ACHN (cell line): ENCODE measurements at regions not wholly inside any gene's neighbourhood (a gene's known extent, or its start where the extent isn't known, plus 50 kb on each side); places are given as distances from the start of the nearest gene placed in this dataset.
"Not testable (repeated sequence)": the region's sequence is repeated elsewhere in the genome, so short reads cannot be mapped to it uniquely, and the experiment has no call there.

ENCODE experiments used
- DNase-seq: peaks from one replicate; pipeline ENCODE4 v3.0.0-alpha.2; 2015
- in situ Hi-C: cut with HindIII; loops from 2 replicates; pipeline ENCODE4 v1.10.0; 2017; ENCODE audit warnings: low sequenced_read_pairs, low pct_ligation_motif_present, low pct_unique_long_range_greater_than_20kb

DNA sequence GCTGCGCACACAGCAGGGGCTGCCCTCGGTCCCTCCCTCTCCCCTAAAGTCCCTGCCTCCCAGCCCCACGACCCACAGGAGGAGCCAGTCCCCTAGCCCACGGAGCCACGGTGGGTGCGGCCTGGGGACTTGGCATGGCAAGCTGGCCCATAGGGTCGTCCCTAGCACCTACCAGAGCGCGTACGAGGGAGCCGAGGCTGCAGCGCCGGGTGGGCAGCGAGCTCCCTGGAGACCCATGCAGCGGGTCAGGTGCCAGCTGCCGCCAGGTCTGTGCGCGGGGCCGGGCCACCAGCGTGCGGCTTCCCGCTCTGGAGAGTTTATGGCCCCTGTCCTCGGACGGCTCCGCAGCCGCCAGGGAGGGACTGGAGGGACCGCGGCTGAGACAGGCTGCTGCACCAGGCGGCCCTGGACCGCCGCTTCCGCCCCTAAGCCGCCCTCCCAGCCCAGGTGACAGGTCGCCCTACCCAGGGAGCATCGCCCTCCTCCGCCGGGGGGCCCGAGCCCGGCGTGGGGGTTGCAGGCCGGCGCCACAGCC is 273.6 kb downstream of the CCDC74A start:
- no peak for DNase-seq

DNA sequence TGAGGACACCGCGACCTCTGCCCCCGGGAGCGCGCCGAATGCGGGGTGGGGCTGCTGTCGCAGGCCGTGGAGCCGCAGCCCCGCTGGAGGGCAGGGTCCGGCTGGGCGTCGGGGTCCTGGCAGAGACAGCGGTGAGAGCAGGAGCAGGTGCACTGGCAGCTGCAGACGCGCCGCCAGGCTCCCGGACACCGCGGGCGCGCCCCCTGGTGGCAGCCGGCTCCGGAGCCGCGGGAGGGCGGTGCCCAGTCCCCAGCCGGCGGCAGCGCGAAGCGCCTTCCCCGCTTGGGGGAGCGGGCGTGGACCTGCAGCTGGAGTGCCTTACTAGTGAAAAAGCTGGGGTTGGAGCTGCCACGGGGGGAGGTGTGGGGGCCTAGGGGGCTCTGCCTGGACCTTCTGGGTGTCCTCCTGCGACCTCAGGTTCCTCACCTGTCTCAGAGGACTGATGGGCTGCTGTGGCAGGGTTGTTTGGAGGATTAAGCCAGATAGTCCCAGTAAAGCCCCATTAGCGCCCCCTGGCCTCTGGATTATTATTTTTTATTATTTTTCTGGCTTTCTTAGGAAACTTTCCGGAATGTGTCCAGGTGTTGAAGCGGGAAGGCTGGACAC is 274.2 kb downstream of the CCDC74A start:
- in situ Hi-C loops = not testable (repeated sequence)
- DNase-seq = peak; percentile 75

More for the DNA sequence above, 273.6 kb downstream of the CCDC74A start:
- in situ Hi-C loops = no loop called here

DNA sequence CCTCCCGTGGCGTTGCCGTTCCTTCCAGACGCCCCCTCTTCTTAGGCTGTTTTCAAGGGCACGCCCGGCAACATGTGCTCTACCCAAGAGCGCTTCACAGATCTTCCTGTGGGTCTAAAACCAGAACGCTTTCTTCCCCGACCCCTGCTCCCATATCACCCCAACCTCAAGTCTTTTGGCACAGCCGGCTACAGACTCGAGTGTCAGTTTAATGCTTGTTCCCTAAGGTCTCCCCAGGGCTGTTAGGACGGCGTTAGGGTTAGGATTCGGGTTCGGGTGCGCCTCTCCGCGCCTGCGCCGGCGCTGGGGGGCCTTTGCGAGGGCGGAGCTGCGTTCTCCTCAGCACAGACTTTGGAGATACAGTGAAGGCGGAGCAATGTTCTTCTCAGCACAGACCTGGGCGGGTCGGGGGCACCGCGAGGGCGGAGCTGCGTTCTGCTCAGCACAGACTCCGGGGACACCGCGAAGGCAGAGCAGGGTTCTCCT is 274.7 kb downstream of the CCDC74A start:
- peak; percentile 80 for DNase-seq
- in situ Hi-C loops = not testable (repeated sequence)

DNA sequence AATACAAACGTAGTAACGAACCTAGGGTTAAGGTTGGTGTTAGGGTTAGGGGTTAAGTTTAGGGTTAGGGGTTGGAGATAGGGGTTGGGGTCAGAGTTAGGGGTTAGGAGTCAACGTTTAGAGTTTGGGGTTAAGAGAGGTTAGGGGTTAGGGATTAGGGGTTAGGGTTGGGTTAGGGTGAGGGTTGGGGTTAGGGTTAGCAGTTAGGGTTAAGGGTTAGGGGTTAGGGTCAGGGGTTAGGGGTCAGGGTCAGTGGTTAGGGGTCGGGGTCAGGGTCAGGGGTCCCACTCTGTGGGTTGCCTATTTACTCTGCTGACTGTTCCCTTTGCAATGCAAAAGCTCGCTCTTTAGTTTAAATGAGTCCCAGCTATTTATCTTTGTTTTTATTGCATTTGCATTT is 275.5 kb downstream of the CCDC74A start:
- DNase-seq, in situ Hi-C loops: not testable (repeated sequence)

DNA sequence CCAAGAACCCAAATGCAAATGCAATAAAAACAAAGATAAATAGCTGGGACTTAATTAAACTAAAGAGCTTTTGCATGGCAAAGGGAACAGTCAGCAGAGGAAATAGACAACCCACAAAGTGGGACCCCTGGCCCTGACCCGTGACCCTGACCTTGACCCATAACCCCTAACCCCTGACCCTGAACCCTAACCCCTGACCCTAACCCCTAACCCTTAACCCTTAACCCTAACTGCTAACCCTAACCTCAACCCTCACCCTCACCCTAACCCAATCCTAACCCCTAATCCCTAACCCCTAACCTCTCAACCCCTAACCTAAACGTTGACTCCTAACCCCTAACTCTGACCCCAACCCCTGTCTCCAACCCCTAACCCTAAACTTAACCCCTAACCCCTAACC is 284.9 kb downstream of the CCDC74A start:
- in situ Hi-C loops, DNase-seq: not testable (repeated sequence)

DNA sequence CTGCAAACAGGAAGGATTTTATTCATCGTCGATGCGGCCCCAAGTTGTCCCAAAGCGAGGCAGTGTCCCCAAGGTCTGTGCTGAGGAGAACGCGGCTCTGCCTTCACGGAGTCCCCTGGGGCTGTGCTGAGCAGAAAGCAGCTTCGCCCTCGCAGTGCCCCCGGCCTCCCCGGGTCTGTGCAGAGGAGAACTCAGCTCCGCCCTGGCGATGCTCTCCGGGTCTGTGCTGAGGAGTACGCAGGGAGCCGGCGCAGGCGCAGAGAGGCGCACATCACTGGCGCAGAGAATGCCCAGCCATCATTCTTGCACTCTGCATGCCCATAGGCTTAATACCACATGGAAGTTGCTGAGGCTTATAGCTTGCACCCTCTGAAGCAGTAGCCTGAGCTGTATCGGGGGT is 285.7 kb downstream of the CCDC74A start:
- in situ Hi-C loops, DNase-seq: not testable (repeated sequence)

DNA sequence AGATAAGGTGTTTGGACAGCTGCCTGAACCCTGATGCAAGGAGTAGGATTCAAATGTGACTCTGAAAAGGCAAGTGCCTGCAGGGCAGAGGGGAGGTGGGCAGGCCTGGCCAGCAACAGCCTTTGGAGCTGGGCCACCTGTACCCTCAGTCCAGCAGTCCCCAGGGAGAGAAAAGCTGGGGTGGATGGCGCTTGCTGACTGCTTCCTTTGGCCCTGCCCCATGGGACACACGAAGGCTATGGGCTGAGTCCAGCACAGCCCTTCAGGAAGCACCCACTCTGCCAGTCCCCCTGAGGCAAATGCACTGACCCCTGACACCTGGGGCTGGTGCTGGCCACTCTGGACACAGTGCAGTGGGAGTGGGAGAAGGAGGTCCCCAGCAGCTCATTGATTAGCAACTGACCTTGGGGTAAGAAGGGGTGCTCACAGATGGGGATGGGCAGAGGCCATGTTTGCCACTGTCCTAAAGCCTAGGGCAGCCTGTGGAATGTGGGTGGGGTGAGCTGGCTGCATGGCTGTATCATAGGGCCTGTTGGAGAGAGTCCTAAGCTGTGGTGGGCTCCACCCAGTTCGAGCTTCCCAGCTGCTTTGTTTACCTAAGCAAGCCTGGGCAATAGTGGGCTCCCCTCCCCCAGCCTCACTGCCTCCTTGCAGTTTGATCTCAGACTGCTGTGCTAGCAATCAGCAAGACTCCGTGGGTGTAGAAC is 290.7 kb downstream of the CCDC74A start:
- in situ Hi-C loops, DNase-seq: not testable (repeated sequence)

DNA sequence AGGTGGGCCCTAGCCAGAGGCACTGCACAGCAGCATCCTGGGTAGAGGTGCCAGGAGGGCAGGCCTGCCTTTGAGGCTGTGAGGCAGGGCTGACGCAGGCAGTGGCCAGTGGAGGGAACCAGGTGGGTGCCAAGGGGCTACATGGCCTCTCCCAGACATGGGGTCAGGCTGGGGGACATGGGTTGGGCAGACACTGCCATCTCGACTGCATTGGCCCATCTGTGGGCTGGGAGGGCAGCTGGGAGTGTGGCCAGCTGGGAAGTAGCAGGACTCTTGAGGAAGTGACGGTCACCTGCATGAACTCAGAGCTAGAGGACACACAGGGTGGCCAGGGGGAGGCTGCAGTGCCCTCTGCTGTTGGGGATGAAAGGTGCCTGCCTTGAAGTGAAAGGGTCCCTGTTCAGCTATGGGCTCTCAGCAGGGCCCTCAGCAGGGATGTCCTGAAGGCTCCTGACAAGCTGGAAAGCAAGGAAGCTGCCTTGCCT is 294.6 kb downstream of the CCDC74A start:
- in situ Hi-C loops = not testable (repeated sequence)

DNA sequence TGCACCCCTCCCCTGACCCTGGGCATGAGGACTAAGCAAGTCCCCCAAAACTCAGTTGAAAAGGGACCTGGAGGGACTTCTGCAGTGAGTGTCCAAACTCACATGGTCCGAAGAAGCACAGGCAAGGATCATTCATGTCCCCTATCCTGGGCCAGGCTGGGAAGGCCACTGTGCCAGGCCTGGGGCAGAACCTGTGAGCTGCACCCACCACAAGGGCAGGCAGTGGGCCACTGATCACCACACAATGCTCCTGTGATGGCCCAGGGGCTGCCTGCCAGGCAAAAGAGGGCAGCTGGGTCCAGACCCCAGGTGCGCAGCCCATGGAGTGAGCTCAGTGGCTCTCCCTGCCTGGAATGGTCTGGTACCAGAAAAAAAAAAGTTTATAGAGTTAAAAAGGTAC is 295.4 kb downstream of the CCDC74A start:
- DNase-seq, in situ Hi-C loops: not testable (repeated sequence)

More for the DNA sequence above, 294.6 kb downstream of the CCDC74A start:
- peak; percentile 4 for DNase-seq

DNA sequence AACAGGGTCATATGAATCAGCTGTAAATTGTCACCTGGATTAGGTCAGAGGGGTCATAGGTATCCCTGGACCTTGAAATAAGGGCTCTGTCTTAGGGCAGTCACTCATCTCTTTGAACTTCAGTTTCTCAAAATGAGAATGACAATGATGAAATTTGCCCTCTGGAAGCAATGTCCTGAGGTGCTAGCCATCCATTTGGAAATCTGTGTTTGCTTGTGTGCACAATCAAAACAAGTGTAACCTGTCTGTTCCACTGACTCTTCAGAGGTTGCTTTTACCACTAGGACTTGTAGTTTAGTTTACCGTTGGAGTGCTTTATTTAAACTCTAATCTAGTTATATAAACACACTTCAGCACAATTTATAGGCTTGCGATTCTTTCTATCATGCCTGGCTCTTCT is 297.3 kb downstream of the CCDC74A start:
- DNase-seq, in situ Hi-C loops: not testable (repeated sequence)

DNA sequence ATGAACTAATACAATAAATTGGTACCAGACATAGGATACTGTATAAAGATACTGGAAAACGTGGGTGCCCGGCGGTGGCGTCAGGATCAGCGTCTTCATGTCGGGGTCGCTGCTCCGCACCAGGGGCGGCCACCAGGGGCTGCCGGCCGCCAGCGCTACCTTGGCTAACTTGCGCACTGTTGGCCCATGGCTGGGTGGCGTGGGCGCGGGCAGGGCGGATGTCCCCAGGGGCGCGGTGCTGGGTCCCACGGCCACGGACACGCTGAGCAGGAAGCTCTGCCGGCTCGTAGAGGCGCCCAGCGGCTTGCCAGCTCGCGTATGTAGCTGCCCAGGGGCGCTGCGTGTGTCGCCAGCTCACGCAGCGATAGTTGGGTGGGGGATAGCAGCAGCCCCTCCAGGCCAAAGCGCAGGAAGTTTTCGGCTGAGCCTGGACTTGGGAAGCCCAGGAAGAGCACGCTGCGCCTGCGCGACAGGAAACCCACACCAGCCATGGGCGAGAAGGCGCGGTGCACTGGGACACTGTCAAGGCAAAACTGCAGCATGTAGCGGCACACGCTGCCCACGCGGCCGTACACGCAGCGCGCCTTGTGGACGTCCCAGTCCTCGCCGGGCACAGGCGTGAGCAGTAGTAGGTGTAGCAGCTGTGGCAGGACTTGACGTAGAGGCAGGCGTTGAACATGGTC is 299.9 kb downstream of the CCDC74A start:
- in situ Hi-C loops = no loop called here
- DNase-seq = no peak

DNA sequence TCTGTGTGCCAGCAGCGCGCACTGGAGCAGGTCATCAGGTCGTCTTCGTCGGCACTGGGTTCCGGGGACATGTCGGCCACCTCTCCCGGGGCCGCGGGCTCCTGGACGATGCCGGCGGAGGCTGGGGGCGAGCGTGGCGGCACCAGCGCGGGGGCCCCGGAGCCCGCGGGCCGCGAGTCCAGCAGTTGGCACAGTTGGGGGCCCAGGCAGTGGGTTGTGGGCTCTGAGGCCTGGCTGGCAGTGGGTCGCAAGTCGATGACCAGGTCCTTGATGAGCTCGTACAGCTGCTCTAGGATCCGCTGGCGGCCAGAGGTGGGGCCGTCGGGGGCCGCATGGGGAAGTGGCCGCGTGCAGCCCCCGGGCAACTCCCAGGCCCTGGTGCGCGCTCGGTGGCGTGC is 300.5 kb downstream of the CCDC74A start:
- no peak for DNase-seq
- in situ Hi-C loops = no loop called here

DNA sequence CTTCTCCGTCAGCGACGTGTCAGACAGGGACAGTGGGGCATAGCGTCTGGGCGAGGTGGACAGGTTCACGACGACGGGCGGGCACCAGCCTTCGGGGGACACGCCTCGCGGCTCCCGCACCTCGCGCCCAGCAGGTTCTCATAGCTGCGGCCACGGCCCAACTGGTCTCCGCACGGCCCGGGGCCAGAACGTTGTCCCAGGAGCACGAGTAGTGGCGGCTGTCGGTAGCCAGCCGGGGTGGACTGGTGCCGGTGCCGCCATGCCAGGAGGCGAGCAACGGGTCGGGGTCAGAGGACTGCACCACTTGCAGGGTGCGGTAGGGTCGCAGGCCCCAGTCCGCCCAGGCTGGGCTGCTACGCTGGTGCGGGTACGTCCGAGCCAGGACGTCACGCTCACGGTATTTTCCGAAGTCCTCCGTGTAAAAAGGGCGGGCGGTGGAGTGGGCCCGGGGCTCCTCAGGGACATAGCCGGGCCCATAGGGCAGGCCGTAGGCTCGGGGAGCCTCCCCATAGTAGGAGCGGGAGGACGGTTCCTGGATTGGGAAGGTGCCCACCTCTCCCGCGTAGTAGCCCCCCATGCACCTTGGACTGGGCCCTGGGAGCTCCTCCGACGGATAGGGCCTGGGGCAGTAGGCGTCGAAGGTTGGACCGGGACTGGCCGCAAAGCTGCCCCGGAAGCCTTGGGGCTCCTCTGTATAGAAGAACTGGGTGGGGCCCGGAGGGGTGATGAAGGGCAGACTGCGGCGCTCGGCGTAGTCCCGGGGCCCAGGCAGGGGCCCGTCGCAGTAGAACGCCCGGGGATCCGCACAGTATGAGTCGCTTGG is 301.2 kb downstream of the CCDC74A start:
- DNase-seq, in situ Hi-C loops: not testable (repeated sequence)

DNA sequence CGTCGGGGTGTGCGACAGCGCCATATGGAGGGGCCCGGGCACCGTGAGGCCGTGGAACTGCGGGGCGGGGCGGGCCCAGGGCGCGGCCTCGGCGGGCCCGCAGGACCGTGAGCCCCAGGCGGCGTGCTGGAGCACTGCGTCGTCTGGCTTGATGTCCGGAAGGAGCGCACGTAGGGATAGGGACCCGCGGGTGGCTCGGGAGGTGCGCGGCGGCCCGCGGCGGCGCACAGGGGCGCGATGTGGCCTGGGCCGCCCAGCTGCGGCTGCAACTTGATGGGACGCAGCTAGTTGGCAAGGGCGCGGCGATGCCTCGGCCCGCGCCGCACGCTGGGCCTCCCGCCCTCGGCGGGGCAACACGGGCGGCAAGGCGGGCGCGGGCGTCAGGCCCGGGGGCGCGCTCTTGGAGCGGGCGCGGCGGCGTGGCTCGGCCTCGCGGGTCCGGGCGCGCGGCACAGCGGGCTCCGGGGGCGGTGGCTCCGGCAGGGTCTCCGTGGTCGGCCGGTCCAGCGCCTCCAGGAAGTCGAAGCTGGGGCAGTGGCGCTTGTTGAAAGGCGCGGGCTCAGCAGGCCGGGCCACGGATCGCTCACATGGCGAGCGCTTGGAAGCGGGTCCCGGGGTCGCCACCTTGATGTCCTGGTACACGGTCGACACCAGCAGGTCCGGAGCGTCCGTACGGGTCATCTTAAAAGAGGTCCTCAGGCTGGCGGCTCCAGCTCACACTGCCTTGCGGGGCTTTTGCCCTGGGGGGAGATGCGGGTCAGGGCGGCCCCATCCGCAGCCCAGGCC is 302.0 kb downstream of the CCDC74A start:
- DNase-seq, in situ Hi-C loops: not testable (repeated sequence)

DNA sequence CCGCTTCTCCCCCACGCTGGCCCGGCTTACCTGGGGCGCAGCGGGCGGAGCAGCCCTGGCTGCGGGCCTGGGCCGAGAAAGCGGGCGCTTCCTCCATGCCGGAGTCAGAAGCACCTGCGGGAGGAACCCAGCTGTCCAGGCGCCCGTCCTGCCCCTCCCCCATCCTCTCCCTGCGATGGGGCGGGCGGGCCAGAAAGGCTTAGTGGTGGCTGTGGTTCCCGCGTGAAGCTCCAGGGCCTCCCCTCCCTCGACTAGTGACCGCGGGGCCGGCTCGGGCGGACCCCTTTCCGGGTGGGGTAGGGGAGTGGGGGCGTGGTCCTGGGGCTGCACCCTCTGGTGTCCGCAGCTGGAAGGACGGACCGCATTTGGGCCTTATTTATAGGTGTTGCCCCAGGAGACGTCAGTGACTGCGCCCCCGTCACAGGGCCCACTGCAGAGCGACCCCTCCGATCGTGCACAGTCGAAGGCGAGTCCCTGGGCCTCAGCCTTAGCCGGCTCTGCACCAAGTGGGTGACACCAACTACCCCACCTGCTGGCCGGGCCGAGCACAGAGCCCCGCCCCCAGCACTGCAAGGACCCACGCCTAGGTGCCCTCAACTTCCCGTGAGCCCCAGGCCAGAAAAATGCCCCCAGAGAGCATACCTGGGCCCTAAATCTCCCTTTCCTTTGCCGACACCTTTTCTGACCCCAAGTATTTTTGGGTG is 302.7 kb downstream of the CCDC74A start:
- in situ Hi-C loops, DNase-seq: not testable (repeated sequence)

DNA sequence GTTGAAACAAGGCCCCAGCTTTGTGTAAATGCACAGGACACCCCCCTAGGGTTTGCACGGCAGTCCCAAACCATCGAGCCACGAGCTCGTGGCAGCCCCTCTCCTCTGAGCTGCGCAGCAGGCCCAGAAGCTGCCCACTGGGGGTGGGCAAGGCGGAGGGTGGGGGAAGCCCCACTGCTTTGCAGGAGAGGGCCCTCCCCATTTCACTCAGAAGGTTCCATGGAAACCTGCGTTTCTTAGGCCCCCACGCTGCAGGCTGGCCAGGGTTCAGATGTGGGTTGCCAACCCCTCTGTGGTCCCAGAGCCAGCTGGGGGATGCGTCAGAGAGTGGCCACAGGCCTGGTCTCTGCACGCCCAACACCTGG is 303.2 kb downstream of the CCDC74A start:
- DNase-seq, in situ Hi-C loops: not testable (repeated sequence)
